ENCODE measurements at regions not wholly inside any gene's neighbourhood (a gene's known extent, or its start where the extent isn't known, plus 50 kb on each side); places are given as distances from the start of the nearest gene placed in this dataset.

GRCh38 chr12:92088805-92089204 lies 56.8 kb downstream of the BTG1 start:
- TF ChIP-seq, protein P1, sequence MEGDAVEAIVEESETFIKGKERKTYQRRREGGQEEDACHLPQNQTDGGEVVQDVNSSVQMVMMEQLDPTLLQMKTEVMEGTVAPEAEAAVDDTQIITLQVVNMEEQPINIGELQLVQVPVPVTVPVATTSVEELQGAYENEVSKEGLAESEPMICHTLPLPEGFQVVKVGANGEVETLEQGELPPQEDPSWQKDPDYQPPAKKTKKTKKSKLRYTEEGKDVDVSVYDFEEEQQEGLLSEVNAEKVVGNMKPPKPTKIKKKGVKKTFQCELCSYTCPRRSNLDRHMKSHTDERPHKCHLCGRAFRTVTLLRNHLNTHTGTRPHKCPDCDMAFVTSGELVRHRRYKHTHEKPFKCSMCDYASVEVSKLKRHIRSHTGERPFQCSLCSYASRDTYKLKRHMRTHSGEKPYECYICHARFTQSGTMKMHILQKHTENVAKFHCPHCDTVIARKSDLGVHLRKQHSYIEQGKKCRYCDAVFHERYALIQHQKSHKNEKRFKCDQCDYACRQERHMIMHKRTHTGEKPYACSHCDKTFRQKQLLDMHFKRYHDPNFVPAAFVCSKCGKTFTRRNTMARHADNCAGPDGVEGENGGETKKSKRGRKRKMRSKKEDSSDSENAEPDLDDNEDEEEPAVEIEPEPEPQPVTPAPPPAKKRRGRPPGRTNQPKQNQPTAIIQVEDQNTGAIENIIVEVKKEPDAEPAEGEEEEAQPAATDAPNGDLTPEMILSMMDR (IDR thresholded peaks at IDR 0.05) = no peak
- TF ChIP-seq POLR2A (IDR thresholded peaks at IDR 0.05) = no peak

All from heart left ventricle (tissue), 13 donors.